ENCODE measurements at regions not wholly inside any gene's neighbourhood (a gene's known extent, or its start where the extent isn't known, plus 50 kb on each side); places are given as distances from the start of the nearest gene placed in this dataset.

- TF ChIP-seq CHD7 (IDR thresholded peaks at IDR 0.05; ENCODE audit: insufficient replicate concordance, low read length) (no peak), SRF (IDR thresholded peaks at IDR 0.05; ENCODE audit: low read depth, low read length) (no peak), KDM4A (IDR thresholded peaks at IDR 0.05; ENCODE audit: low read depth, low read length, severe bottlenecking) (no peak), ATF2 (IDR thresholded peaks at IDR 0.05; ENCODE audit: low read length) (no peak), TEAD4 (IDR thresholded peaks at IDR 0.05; ENCODE audit: low read depth, low read length) (no peak), CHD2 (IDR thresholded peaks at IDR 0.05; ENCODE audit: low read length) (no peak), SIX5 (IDR thresholded peaks at IDR 0.05; ENCODE audit: low read depth, low read length) (no peak), EGR1 (IDR thresholded peaks at IDR 0.05; ENCODE audit: borderline replicate concordance, low read depth, low read length) (no peak), POU5F1 (IDR thresholded peaks at IDR 0.05; ENCODE audit: low read depth, low read length) (no peak), BRCA1 (IDR thresholded peaks at IDR 0.05; ENCODE audit: low read depth, low read length) (no peak)
These were observed 239.5 kb upstream of the SLC24A2 start (continued) for GRCh38 chr9:20028192-20028848.

All from H1 (cell line).